ENCODE measurements at regions not wholly inside any gene's neighbourhood (a gene's known extent, or its start where the extent isn't known, plus 50 kb on each side); places are given as distances from the start of the nearest gene placed in this dataset.
"Not testable (repeated sequence)": the region's sequence is repeated elsewhere in the genome, so short reads cannot be mapped to it uniquely, and the experiment has no call there.

- FAIRE-seq, result no peak
Observed at GRCh38 chr10:78326372-78326771, 292.7 kb downstream of the RPS24 start.

- FAIRE-seq, result no peak
Observed at GRCh38 chr10:78327778-78328591, 294.3 kb downstream of the RPS24 start.

GRCh38 chr10:78328592-78329404, 295.1 kb downstream of the RPS24 start:
- FAIRE-seq, result no peak

GRCh38 chr10:78330884-78331283, 297.2 kb downstream of the RPS24 start:
- no peak for FAIRE-seq

- no peak for FAIRE-seq
Observed at GRCh38 chr10:78331391-78331922, 297.8 kb downstream of the RPS24 start.

- FAIRE-seq, result no peak
Observed at GRCh38 chr10:78332012-78332411, 298.3 kb downstream of the RPS24 start.

- FAIRE-seq, result no peak
Observed at GRCh38 chr10:78332657-78333056, 299.0 kb downstream of the RPS24 start.

GRCh38 chr10:78333362-78334143, 299.9 kb downstream of the RPS24 start:
- no peak for FAIRE-seq

GRCh38 chr10:78335371-78335690, 301.7 kb downstream of the RPS24 start:
- no peak for FAIRE-seq

GRCh38 chr10:78335691-78336401, 302.2 kb downstream of the RPS24 start:
- FAIRE-seq, result no peak

GRCh38 chr10:78336402-78336791, 302.7 kb downstream of the RPS24 start:
- FAIRE-seq, result no peak

- FAIRE-seq, result no peak
Observed at GRCh38 chr10:78337016-78337415, 303.4 kb downstream of the RPS24 start.

- FAIRE-seq, result no peak
Observed at GRCh38 chr10:78337646-78338391, 304.2 kb downstream of the RPS24 start.

GRCh38 chr10:78338717-78339116, 305.1 kb downstream of the RPS24 start:
- no peak for FAIRE-seq

GRCh38 chr10:78339251-78339650, 305.6 kb downstream of the RPS24 start:
- FAIRE-seq, result no peak

- no peak for FAIRE-seq
Observed at GRCh38 chr10:78341953-78342614, 308.4 kb downstream of the RPS24 start.

GRCh38 chr10:78342827-78343653, 309.4 kb downstream of the RPS24 start:
- FAIRE-seq, result no peak

GRCh38 chr10:78344257-78344656, 310.6 kb downstream of the RPS24 start:
- FAIRE-seq, result not testable (repeated sequence)

GRCh38 chr10:78345515-78345914, 311.9 kb downstream of the RPS24 start:
- FAIRE-seq, result not testable (repeated sequence)

GRCh38 chr10:78346721-78347120, 313.1 kb downstream of the RPS24 start:
- no peak for FAIRE-seq

Data from endometrium (tissue), 2 donors.